NCI-H2107 treated with DMSO at 0.1 percent for 48 hours (cell line): ENCODE measurements at regions not wholly inside any gene's neighbourhood (a gene's known extent, or its start where the extent isn't known, plus 50 kb on each side); places are given as distances from the start of the nearest gene placed in this dataset.
"Not testable (repeated sequence)": the region's sequence is repeated elsewhere in the genome, so short reads cannot be mapped to it uniquely, and the experiment has no call there.

Experiments used
- DNase-seq: peaks from one replicate; lab custom pipeline; 2025; ENCODE audit not compliant: unreplicated experiment; lab: John Stamatoyannopoulos, UW

DNA sequence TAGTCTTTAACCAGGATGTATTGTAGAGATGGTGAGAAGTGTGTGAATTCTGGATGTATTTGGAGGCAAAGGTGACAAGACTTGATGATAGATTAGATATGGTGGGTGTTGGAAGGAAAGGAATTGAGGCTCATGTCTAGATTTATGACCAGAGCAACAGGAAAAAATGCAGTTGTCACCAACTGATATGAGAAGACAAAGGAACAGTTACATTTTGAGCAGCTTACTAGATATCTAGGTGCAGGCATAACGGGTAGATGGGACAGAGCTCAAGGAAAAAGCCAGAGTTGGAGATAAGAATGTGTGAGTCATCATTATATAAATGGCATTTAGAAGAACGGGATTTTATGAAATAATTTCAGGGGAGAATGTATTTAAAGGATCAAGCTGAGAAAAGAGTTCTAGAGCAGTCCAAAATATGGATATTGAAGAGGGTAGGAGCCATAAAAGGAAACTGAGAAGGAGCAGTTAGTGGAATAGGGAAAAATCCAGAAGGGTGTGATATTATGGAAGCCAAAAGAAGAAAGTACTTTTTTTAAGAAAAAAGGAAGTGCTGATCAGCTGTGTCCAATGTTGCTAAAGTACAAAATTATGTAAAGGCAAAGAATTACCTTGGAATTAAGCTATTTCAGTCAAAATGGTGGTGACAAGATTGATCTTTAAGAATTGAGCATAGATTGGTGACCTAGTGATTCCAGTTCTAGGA, 262.5 kb downstream of the CGGBP1 start:
- no peak for DNase-seq

DNA sequence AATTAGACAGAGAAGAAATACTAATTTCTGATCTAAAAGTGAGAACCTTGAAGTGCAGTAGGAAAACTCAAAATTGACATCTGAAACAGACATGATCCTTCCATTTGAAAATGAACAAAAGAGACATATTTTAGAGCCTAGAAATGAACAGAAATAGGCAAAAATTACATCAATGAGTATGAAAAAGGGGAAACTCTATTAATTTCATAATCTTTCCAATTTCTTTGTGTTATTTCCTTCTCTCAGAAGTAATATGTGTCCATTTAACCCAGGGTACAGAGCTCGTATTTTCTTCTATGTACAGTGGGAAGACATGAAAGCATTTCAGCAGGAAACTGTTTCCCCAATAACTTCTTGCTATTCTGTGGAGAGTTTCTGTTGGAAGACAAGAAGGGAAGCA, 263.1 kb downstream of the CGGBP1 start:
- DNase-seq: no peak

DNA sequence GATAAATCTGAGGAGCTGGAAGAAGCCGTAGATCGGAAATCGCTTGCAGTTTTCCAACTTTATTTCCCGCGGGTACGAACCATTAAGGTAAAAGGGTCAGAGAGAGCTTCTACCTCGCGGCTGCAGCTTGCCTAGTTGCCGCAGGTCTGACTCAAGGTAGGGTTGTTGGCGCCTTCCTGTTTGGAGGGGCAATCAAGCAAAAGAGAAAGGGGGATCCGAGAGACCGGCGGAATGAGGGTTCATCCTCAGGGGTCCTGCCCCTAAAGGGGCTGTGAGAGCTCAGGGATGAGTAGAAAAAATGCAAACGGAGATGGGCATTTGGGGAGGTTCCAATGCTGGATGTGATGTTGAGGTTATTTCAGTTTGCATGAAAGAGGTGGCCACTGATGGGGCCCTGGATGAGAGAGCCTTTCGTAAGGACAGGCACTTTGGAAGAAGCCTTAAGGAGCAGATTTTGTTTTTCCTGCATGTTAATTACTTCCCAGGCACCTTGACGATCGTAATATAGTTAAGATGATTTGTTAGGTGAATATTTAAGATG, 265.4 kb downstream of the CGGBP1 start:
- DNase-seq: no peak

DNA sequence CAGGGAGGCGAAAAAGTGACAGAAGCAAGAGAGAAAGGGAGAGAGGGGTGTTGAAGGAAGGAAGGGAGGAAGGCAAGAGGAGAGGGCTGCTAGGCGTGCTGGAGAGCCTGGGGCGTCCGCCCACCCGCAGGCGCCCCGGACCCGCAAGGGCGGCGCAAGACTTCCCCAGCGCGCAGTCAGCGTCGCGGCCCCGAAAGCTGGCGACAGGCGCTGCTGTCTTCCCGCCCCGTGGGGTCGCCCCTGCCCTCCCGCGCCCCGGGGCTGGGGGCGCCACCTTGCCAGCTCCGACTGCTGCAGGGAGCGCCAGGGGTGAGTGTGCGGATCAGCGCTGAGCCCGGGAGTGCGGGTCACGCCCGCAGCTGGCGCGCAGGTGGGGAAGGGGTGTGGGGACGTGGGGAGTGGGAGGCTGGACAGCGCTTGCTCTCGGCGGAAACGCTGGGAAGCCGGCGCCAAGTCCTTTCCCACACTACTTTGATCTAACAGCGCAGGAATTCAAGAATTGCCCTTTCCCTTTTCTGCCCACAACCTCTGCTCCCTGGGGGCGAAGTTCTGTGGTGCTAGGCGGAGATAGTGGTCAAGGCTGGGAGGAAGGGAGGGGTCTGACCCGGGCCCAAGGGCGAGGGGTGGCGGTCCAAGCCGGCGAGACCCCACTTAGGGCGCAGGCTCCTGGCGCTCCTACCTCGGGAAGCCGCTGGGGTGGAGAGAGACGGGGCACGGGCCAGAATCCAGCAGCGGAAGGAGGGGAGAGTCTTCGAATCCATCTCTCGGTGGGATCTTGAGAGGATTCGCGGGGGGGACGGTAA, 266.1 kb downstream of the CGGBP1 start, which contains the start of gene HTR1F:
TSS of gene HTR1F (plus strand) at position 173 of the 803 bp plus-strand sequence.
- DNase-seq: no peak

DNA sequence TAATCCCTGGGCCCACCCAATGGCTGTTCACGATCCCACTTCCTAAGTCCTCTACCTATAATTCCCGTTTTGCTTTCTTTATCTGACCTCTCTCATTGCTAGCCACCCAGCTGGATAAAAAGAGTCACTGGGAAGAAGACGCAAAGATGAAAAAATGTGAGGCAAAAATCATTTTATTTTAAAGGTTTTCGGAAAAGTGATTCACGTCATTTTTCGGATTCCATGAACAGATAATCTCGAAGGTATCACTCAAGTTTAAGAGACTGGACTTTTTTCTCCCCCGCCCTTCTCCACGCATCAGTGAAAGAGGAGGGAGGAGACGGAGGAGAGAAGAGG, 266.6 kb downstream of the CGGBP1 start:
- no peak for DNase-seq

DNA sequence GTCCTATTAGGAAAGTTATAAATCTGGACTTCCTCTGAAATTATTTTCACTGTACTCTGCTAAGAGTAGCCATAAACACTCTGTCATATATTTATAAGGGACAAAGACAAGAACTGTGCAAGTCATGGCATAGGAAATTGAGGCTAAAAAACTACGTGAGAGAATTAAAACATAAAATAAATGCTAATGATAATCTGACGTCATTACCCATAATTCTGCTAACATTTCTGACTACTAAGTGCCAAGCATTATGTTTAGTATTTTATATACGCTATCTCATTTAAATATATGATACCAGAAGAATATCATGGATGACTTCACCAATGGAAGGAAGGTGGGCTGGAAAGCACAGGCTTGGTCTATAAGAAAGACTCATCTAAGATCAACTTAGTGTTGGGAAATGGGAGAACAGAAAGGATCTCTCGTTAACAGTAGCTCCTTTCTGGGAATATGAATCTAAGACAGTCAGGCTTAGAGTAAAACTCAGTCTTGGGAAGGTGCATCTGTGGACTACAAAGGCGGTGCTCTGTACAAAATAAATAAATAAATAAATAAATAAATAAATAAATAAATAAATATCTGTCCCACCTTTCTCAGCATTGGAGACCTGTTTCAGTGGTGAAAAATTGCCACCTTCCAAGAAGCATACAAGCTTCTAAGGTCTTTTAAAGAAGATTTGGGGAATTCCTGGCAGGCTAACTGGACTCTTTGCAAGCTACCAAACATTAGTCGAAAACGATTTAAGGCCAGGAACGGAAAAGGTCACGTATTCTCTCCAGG, 267.4 kb downstream of the CGGBP1 start:
- no peak for DNase-seq

DNA sequence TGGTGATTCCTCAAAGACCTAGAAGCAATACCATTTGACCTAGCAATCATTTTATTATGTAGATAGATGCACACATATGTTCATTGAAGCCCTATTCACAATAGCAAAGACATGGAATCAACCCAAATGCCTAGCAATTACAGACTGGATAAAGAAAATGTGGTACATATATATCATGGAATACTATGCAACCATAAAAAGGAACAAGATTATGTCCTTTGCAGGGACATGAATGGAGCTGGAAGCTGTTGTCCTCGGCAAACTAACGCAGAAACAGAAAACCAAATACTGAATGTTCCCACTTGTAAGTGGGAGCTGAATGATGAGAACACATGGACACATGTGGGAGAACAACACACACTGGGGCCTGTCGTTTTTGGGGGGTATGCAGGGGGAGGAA, 269.8 kb downstream of the CGGBP1 start:
- DNase-seq: not testable (repeated sequence)

DNA sequence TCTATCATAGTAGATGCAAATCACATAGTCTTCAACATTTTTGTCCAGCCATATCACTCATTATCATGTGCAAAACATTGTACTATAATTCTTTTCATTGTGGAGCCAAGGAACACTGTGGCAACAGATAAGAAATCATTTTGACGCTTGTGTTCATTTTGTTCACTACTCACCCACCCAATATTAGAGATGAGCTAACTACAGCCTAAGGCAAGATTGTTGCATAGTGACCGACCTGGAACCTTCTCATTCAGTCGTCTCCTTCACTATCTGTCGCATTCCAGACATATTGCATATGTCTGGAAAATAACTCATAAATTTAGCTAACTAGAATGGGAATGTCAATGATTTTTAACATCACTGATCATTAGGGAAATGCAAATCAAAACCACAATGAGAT, 270.3 kb downstream of the CGGBP1 start:
- no peak for DNase-seq

DNA sequence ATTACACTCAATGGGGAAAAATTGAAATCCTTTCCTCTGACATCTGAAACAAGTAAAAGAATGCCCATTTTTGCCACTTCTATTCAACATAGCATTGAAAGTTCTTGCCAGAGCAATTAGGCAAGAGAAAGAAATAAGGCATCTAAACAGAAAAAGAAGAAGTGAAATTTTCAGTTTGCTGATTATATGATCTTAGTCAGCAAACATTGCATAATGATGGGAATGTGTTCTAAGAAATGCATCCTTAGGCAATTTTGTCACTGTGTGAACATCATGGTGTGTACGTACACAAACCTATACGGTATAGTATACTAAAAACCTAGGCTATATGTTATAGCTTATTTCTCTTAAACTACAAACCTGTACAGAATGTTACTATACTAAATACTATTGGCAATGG, 278.0 kb downstream of the CGGBP1 start:
- DNase-seq: no peak

DNA sequence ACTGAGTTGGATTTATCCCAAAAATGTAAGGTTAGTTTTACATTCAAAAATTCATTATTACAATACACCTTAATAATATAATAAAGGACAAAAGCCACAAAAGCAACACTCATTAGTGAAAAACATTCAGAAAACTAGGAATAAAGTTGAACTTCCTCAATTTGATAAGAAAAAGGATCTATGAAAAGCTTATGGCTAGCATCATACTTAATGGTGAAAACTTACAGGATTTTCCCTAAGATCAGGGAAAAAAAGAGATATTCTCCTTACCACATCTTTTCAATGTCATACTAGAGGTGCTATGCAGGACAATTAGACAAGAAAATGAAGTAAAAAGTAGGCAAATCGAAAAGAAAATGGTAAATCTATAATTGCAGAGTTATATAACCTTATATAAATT, 279.9 kb downstream of the CGGBP1 start:
- DNase-seq: no peak

DNA sequence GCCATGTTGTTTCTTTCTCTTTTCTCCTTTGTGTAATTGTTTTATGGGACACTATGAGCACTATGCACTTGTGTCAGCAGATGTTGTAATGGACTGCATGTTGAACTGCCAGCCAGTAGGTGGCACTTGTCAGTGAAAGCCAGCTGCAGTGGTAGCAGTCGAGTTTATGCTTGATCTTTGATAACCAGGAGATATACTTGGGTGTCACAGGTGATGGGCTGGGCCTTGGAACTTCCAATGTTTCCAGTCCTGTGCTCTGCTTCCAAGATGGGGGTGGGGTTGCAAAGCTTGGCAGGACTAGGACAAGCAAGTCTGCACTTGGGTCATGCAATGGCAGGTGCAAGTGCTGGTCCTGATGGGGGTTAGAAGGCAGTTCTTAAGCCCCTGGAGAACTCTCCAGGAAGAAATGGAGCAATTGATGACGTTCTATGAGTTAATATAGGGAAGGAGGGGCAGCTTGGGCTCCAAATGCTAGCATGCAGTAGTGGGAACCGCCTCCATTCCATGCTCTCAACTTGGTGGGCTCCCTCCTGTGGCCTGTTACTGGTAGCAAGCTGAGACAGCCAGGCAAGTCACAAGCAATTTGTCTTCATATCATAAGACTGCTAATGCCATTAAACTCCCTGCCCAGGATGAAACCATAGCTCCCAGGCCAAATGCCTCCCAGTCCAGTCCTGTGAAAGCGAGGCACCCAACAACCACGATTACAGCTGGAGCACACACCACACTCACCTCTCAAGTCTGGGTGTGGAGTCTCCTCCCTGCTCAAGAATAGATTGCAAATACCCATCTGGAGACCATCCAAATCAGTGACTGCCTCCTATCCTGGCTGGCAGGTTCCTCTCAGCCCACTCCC, 287.2 kb downstream of the CGGBP1 start:
- no peak for DNase-seq

DNA sequence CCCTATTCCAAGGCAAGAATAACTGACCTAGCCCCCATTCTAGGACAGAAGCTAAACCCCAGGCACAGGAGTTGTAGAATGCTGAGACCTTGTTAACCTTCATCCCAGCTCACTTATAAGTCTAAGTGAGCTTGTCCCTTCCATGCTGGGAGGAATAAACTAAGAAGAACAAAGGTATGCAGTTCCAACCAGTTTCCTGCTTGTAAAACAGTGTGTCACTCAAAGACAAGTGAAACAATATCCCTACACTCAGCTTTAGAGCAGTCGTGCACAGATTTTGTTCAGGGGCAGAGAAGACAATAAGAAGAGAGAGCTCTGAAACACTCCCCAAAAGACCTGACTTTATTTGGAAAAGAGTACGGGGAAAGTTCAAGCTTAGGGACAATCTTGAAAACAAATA, 292.1 kb downstream of the CGGBP1 start:
- DNase-seq: no peak

DNA sequence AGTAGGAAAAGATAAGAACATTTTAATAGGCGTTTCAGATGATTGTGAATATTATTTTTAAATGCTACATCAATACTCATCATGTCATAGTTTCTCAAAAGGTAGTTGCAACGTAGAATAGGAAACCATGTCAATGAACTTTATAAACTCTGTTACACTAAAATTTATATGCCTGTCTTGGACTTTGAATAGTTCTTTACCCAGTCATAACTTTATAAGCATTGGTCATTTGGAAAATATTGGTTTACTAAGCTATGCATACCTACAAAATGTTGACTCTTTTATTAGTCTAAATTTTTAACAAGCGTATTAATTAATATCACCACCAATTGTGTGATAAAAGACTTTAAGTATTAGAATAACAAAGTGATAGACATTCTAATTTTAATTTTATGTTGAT, 293.5 kb downstream of the CGGBP1 start:
- no peak for DNase-seq

DNA sequence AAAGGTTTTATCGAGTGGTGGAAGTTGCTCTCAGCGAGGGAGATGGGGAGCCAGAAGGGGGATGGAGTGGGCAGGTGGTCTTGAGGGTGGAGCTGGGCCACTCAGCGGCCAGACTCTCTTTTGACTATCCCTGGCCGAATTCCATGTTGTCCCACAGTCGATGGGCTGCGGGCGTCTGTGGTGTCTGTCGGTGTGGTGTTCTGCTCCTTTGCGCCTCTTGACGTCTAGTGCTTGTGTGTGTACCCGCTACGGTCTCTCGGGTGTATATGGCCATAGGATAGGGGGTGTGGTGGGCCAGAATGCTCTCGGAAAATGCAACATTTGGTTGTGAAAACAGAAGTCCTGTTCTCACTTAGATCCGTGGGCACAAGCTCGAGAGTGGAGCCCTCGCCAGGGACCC, 297.0 kb downstream of the CGGBP1 start:
- no peak for DNase-seq

DNA sequence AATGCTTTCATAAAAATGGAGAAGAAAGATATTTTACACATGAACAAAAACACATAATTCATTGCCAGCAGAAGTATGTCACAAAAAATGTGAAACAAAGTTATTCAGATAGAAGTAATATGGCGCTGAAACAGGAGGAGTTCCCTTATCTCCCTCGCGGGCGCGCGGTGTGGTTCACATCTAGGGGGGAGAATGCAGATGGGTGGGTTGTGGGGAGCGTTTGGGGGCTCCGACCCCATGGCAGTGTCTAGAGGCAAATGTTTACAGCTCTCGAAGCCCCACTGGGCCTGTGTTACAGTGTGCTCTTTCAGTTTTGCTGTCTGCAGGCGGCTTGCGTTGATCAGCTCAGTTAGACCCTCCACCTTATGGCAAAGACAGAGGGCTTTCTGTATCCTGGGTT, 297.5 kb downstream of the CGGBP1 start:
- no peak for DNase-seq

DNA sequence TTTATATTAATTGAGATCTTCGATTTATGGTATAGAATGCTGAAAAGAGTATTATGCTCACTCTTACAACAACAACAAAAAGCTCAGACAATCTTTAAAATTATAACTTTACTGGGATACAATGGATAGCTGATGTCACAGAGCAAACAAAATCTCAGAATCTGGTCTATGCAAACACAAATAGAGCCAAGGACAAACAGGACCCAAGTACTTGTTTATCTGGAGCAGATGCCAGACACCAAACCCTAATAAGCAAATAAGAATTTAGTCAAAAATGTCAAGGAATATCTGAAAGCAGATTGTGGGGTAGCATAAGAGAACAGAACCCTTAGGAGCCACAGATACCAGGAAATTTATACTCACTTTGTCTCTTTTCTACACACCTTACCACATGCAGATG, 302.2 kb downstream of the CGGBP1 start:
- DNase-seq: no peak

DNA sequence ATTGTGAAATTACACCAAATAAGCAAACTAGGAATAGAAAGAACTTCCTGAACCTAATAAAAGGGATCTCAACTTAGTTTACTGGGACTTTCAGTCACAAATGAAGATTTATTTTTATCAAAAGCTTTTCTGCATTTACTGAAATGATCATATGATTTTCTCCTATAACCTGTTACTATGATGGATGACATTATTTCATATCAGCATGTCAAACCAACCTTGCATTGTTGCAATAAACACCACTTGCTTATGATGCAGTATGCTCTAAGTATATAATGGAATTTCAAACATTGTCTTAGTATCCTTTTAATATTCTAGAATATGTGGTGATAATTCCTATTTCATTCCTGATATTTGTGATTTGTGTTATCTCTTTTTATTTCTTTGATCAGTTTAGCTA, 303.0 kb downstream of the CGGBP1 start:
- DNase-seq: no peak

DNA sequence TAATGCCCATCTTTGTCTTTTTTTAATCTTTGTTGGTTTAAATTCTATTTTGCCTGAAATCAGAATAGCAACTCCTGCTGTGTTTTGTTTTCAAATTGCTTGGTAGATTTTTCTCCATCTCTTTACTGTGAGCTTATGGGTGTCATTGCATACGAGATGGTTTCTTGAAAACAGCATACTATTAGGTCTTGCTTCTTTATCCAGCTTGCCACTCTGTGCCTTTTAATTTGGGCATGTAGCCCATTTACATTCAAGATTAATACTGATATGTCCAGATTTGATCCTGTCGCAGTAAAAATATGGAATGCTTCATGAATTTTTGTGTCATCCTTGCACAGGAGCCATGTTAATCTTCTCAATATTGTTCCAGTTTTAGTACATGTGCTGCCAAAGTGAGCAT, 316.6 kb downstream of the CGGBP1 start:
- DNase-seq: no peak

DNA sequence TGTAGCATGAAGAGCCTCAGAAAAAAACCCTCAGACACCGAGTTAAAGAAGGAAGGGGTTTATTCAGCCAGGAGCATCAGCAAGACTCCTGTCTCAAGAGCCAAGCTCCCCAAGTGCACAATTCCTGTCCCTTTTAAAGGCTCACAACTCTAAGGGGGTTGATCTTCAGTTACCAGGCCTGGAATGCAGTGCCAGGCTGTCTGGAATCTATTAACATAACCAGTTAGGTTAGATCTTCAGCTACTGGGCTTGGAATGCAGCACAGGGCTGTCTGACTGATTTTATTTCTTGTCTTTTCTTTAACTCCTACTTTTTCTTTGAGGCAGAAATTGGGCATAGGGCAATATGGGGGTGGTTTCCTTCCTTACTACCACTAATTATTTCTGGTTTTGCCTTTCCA, 317.9 kb downstream of the CGGBP1 start:
- DNase-seq: not testable (repeated sequence)

DNA sequence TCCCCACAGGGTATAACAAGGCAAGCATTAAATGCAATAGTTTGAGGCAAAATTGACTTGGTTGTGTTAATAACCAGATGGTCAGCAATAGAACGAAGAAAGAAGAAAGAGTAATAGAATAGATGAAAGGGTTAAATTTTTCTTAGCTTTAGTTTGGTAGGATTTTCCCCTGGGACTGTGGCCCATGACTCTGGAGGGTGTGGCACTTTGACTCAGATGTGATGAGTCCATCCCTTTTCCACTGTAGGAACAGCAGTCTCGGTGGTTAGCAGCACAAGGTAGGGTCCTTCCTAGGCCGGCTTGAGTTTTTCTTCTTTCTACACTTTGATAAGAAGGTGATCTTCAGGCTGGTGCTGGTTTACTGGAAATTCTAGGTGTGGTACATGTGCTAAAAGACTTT, 321.0 kb downstream of the CGGBP1 start:
- not testable (repeated sequence) for DNase-seq
